ENCODE measurements at regions not wholly inside any gene's neighbourhood (a gene's known extent, or its start where the extent isn't known, plus 50 kb on each side); places are given as distances from the start of the nearest gene placed in this dataset.

- Histone ChIP-seq H2AFZ (ENCODE audit: low read depth, low read length) (no peak overlapping the region), H3K79me2 (ENCODE audit: control insufficient read depth, insufficient read depth, low read length) (no peaks in the 10 kb centered on the region), H3K4me1 (replicated peaks in 1 of 2; ENCODE audit: control insufficient read depth in 2 of 2, insufficient read depth in 2 of 2, low read length in 2 of 2) (no peaks in the 10 kb centered on the region), H3K4me2 (ENCODE audit: insufficient read depth, low read length) (no peak overlapping the region), H3K9ac (ENCODE audit: insufficient read depth in 1 of 2, low read depth in 2 of 2, low read length in 2 of 2) (no peak overlapping the region), H4K20me1 (replicated peaks; ENCODE audit: control insufficient read depth, insufficient read depth, low read length) (no peaks in the 10 kb centered on the region), H3K36me3 (ENCODE audit: control insufficient read depth, insufficient read depth, low read length) (no peaks in the 10 kb centered on the region), H3K9me3 (replicated peaks; ENCODE audit: control insufficient read depth, insufficient read depth, low read depth, low read length) (no peaks in the 10 kb centered on the region), H3K4me3 (no peak overlapping the region), H3K9me1 (ENCODE audit: control insufficient read depth, insufficient read depth, low read length) (no peaks in the 10 kb centered on the region), H3K27me3 (ENCODE audit: control insufficient read depth in 2 of 2, insufficient read depth in 2 of 2, low read length in 2 of 2) (no peaks in the 10 kb centered on the region; a peak in 1 of 5 replicates), H3K27ac (ENCODE audit: extremely low read depth, low read depth, low read length) (no peak overlapping the region)
- in situ Hi-C loops (cut with MboI): no loop called here
- CTCF ChIA-PET (ENCODE audit: low intra/inter-chr PET ratio): no interaction called here
- DNase-seq (ENCODE audit: extremely low read depth in 1 of 4, low spot score in 3 of 4) (no peak), ATAC-seq (no peak), FAIRE-seq (no peak)
- no TSS peak for BruUV-seq (replicated peaks)
- POLR2A ChIA-PET: no interaction called here
- intact Hi-C loops (cut with micrococcal nuclease): no loop called here
- 0% methylated on average over 5 of the region's 6 CpGs for WGBS (ENCODE audit: insufficient coverage, low coverage, missing lambda C conversion rate)
- TF ChIP-seq ATF7 (IDR thresholded peaks at IDR 0.05) (no peak), ZNF507 (tag; conservative IDR thresholded peaks at IDR 0.05) (no peak), HMG20B (CRISPR knock-in tag; IDR thresholded peaks at IDR 0.05) (no peak), BMI1 (IDR thresholded peaks at IDR 0.05; ENCODE audit: low read length) (no peak), ETV6 (IDR thresholded peaks at IDR 0.05; ENCODE audit: borderline replicate concordance in 1 of 2, low read depth in 2 of 2, low read length in 1 of 2) (no peak), ETV6 (CRISPR knock-in tag; IDR thresholded peaks at IDR 0.05; ENCODE audit: borderline replicate concordance) (no peak), ZNF436 (CRISPR knock-in tag; IDR thresholded peaks at IDR 0.05) (no peak), ZBTB5 (IDR thresholded peaks at IDR 0.05) (no peak), NR4A1 (CRISPR knock-in tag; IDR thresholded peaks at IDR 0.05) (no peak), NR4A1 (tag; IDR thresholded peaks at IDR 0.05) (no peak), ETS2 (tag; IDR thresholded peaks at IDR 0.05; ENCODE audit: borderline replicate concordance, poor library complexity, severe bottlenecking) (no peak), CBX1 (IDR thresholded peaks at IDR 0.05; ENCODE audit: low read depth) (no peak), CREB3L1 (IDR thresholded peaks at IDR 0.05; ENCODE audit: borderline replicate concordance, low read depth) (no peak), PRDM10 (IDR thresholded peaks at IDR 0.05; ENCODE audit: partially characterized antibody) (no peak), E2F5 (CRISPR knock-in tag; IDR thresholded peaks at IDR 0.05) (no peak)
Observed at GRCh38 chr17:6352801-6353560, 81.9 kb downstream of the AIPL1 start.

Measured in K562 (cell line).